Hematopoietic multipotent progenitor cell treated with erythropoietin and hydrocortisone succinate and interleukin-3 and kit ligand, for 17 days (in vitro differentiated cells): ENCODE measurements at regions not wholly inside any gene's neighbourhood (a gene's known extent, or its start where the extent isn't known, plus 50 kb on each side); places are given as distances from the start of the nearest gene placed in this dataset.
"Not testable (repeated sequence)": the region's sequence is repeated elsewhere in the genome, so short reads cannot be mapped to it uniquely, and the experiment has no call there.

Experiments used
- DNase-seq: peaks from one replicate; pipeline ENCODE4 v3.0.0-alpha.2; 2015; ENCODE audit warnings: low spot score

GRCh38 chr9:108765265-108765664 is 90.5 kb downstream of the ACTL7B start:
- DNase-seq: no peak

GRCh38 chr9:108762348-108763055 is 93.3 kb downstream of the ACTL7B start:
- no peak for DNase-seq

- peak; percentile 40 for DNase-seq
Observed at GRCh38 chr9:108761655-108762347, 94.0 kb downstream of the ACTL7B start.

- no peak for DNase-seq
Observed at GRCh38 chr9:108760841-108761240, 94.9 kb downstream of the ACTL7B start.

GRCh38 chr9:108759835-108760234 is 96.0 kb downstream of the ACTL7B start:
- no peak for DNase-seq

- no peak for DNase-seq
Observed at GRCh38 chr9:108759399-108759798, 96.4 kb downstream of the ACTL7B start.

- DNase-seq: no peak
Observed at GRCh38 chr9:108756746-108757490, 98.9 kb downstream of the ACTL7B start.

- no peak for DNase-seq
Observed at GRCh38 chr9:108755979-108756378, 99.8 kb downstream of the ACTL7B start.

GRCh38 chr9:108751369-108751768 is 104.4 kb downstream of the ACTL7B start:
- DNase-seq: no peak

GRCh38 chr9:108750661-108751215 is 105.0 kb downstream of the ACTL7B start:
- DNase-seq: no peak

- DNase-seq: no peak
Observed at GRCh38 chr9:108748776-108749175, 107.0 kb downstream of the ACTL7B start.

GRCh38 chr9:108746864-108747263 is 108.9 kb downstream of the ACTL7B start:
- no peak for DNase-seq

GRCh38 chr9:108746001-108746400 is 109.8 kb downstream of the ACTL7B start:
- DNase-seq: no peak

GRCh38 chr9:108744641-108745040 is 111.1 kb downstream of the ACTL7B start:
- DNase-seq: no peak

GRCh38 chr9:108743901-108744371 is 111.8 kb downstream of the ACTL7B start:
- DNase-seq: no peak

GRCh38 chr9:108743416-108743815 is 112.4 kb downstream of the ACTL7B start:
- DNase-seq: no peak

- DNase-seq: no peak
Observed at GRCh38 chr9:108742191-108742590, 113.6 kb downstream of the ACTL7B start.

GRCh38 chr9:108731292-108731691 is 124.5 kb downstream of the ACTL7B start:
- DNase-seq: not testable (repeated sequence)

- DNase-seq: no peak
Observed at GRCh38 chr9:108727580-108728111, 128.1 kb downstream of the ACTL7B start.

GRCh38 chr9:108724652-108725051 is 131.1 kb downstream of the ACTL7B start:
- DNase-seq: no peak

GRCh38 chr9:108724122-108724521 is 131.7 kb downstream of the ACTL7B start:
- DNase-seq: no peak

GRCh38 chr9:108722396-108722795 is 133.4 kb downstream of the ACTL7B start:
- no peak for DNase-seq
